ENCODE measurements at regions not wholly inside any gene's neighbourhood (a gene's known extent, or its start where the extent isn't known, plus 50 kb on each side); places are given as distances from the start of the nearest gene placed in this dataset.

DNA sequence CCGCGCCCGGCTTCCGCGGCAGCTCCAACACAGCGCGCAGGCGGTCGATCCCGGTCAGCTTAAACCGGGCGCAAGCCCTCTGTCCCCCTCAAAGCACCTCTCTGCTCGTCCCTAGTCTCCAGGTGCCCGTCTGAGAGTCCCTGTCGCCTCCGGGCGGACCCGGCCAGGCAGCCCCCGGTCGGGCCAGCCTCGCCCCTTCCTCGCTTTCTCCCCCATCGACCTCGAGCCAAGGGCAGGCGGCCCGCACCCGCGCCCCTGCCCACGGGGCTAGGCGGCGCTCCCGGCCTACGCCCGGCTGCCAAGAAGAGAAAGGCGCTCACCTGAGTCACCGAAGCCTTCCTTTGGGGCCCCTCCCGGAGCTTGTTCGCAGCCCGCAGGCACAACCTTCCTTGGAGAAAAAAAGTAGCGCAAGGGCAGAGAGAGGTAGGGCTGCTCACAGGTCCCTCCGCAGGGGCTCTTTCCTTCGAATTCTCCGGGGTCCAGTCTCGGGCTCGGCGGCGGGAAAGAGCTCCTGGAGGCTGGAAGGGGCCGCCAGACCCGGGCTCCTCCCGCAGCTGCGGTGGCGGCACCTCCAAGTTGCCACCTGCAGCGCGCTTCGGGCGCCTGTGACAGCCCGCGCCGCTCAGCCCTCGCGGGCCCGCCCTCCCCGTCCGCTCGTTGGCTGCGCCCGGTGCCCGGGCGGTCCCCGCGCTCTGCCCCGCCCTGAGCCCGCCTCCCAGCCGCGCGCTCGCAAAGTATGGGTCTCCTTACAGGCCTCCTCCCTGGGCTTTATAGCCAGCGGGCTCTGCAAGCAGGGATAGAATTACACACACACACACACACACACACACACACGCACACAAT lies 86.5 kb upstream of the EPB41L3 start:
- TF ChIP-seq ZNF549 (tag by site-specific recombination; IDR thresholded peaks at IDR 0.05), result no peak
- peak; percentile 56 for TF ChIP-seq SP2 (tag by site-specific recombination; IDR thresholded peaks at IDR 0.05)
- TF ChIP-seq, protein P1, sequence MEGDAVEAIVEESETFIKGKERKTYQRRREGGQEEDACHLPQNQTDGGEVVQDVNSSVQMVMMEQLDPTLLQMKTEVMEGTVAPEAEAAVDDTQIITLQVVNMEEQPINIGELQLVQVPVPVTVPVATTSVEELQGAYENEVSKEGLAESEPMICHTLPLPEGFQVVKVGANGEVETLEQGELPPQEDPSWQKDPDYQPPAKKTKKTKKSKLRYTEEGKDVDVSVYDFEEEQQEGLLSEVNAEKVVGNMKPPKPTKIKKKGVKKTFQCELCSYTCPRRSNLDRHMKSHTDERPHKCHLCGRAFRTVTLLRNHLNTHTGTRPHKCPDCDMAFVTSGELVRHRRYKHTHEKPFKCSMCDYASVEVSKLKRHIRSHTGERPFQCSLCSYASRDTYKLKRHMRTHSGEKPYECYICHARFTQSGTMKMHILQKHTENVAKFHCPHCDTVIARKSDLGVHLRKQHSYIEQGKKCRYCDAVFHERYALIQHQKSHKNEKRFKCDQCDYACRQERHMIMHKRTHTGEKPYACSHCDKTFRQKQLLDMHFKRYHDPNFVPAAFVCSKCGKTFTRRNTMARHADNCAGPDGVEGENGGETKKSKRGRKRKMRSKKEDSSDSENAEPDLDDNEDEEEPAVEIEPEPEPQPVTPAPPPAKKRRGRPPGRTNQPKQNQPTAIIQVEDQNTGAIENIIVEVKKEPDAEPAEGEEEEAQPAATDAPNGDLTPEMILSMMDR (tag by site-specific recombination; IDR thresholded peaks at IDR 0.05), result no peak
- no peak for TF ChIP-seq ZNF274 (IDR thresholded peaks at IDR 0.05; ENCODE audit: low read length)
- no peak for TF ChIP-seq ZNF274 (tag by site-specific recombination; IDR thresholded peaks at IDR 0.05; ENCODE audit: borderline replicate concordance)
- no peak for TF ChIP-seq ZFP41 (tag by site-specific recombination; IDR thresholded peaks at IDR 0.05; ENCODE audit: borderline replicate concordance)
